ENCODE measurements at regions not wholly inside any gene's neighbourhood (a gene's known extent, or its start where the extent isn't known, plus 50 kb on each side); places are given as distances from the start of the nearest gene placed in this dataset.
A peak's percentile ranks its signal among the peaks of the same experiment; 100 is the strongest.
"Not testable (repeated sequence)": the region's sequence is repeated elsewhere in the genome, so short reads cannot be mapped to it uniquely, and the experiment has no call there.

- no peak for DNase-seq
Observed at GRCh38 chr2:224260372-224261020, 141.4 kb downstream of the FAM124B start.

- DNase-seq = no peak
Observed at GRCh38 chr2:224259831-224260230, 142.1 kb downstream of the FAM124B start.

- DNase-seq = no peak
Observed at GRCh38 chr2:224258059-224258458, 143.8 kb downstream of the FAM124B start.

GRCh38 chr2:224257156-224257555 lies 144.8 kb downstream of the FAM124B start:
- DNase-seq = no peak

GRCh38 chr2:224253464-224253863 lies 148.4 kb downstream of the FAM124B start:
- DNase-seq = no peak

- DNase-seq = no peak
Observed at GRCh38 chr2:224252631-224253030, 149.3 kb downstream of the FAM124B start.

- no peak for DNase-seq
Observed at GRCh38 chr2:224248944-224249371, 152.9 kb downstream of the FAM124B start.

- DNase-seq = no peak
Observed at GRCh38 chr2:224242561-224242960, 159.3 kb downstream of the FAM124B start.

GRCh38 chr2:224241812-224242211 lies 160.1 kb downstream of the FAM124B start:
- DNase-seq = no peak

GRCh38 chr2:224241001-224241400 lies 160.9 kb downstream of the FAM124B start:
- no peak for DNase-seq

- DNase-seq = no peak
Observed at GRCh38 chr2:224223851-224224555, 177.9 kb downstream of the FAM124B start.

GRCh38 chr2:224222974-224223373 lies 178.9 kb downstream of the FAM124B start:
- DNase-seq = no peak

- DNase-seq = no peak
Observed at GRCh38 chr2:224222291-224222690, 179.6 kb downstream of the FAM124B start.

GRCh38 chr2:224221455-224221913 lies 180.4 kb downstream of the FAM124B start:
- peak; percentile 15 for DNase-seq

GRCh38 chr2:224220586-224221255 lies 181.2 kb downstream of the FAM124B start:
- no peak for DNase-seq

- DNase-seq = no peak
Observed at GRCh38 chr2:224219781-224220180, 180.7 kb upstream of the SERPINE2 start.

- DNase-seq = no peak
Observed at GRCh38 chr2:224217962-224218347, 178.9 kb upstream of the SERPINE2 start.

GRCh38 chr2:224217233-224217961 lies 178.3 kb upstream of the SERPINE2 start:
- no peak for DNase-seq

- not testable (repeated sequence) for DNase-seq
Observed at GRCh38 chr2:224215611-224216010, 176.5 kb upstream of the SERPINE2 start.

- DNase-seq = no peak
Observed at GRCh38 chr2:224213396-224213795, 174.3 kb upstream of the SERPINE2 start.

- DNase-seq = no peak
Observed at GRCh38 chr2:224211791-224212190, 172.7 kb upstream of the SERPINE2 start.

- DNase-seq = no peak
Observed at GRCh38 chr2:224211181-224211480, 172.0 kb upstream of the SERPINE2 start.
